ENCODE measurements at regions not wholly inside any gene's neighbourhood (a gene's known extent, or its start where the extent isn't known, plus 50 kb on each side); places are given as distances from the start of the nearest gene placed in this dataset.

DNA sequence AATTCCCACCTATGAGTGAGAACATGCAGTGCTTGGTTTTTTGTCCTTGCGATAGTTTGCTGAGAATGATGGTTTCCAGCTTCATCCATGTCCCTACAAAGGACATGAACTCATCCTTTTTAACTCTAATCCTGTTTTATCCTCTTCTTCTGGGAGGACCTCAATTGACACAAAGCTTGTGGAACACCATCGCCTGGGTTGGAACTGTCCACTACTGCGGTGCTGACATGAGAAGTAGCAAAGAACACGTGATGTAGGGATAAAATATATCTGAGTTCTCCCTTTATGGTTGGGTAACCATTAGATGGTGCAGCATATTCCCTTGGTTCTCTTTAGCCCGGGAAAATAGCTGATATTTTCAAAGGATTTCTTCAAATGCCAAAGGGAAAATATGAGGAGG, 105.3 kb upstream of the TOPAZ1 start:
- Histone ChIP-seq H3K9me3 (ENCODE audit: control insufficient read depth, insufficient read depth, low read depth, low read length) (no peaks in the 10 kb centered on the region), H2AFZ (ENCODE audit: low read length) (no peak overlapping the region), H3K9ac (ENCODE audit: insufficient read depth, low read length) (no peak overlapping the region), H3K27me3 (ENCODE audit: control insufficient read depth, insufficient read depth, low read length) (no peaks in the 10 kb centered on the region), H3K4me1 (ENCODE audit: control insufficient read depth, extremely low read depth, insufficient read depth, low read length) (no peaks in the 10 kb centered on the region), H3K36me3 (ENCODE audit: control insufficient read depth, insufficient read depth, low read length) (no peaks in the 10 kb centered on the region), H4K20me1 (ENCODE audit: control insufficient read depth, extremely low read depth, insufficient read depth, low read length) (no peaks in the 10 kb centered on the region), H3K4me3 (replicated peaks in 1 of 4; ENCODE audit: control extremely low read depth in 1 of 4, insufficient read depth in 1 of 4, low read depth in 3 of 4, low read length in 4 of 4) (no peak overlapping the region), H3K4me2 (ENCODE audit: extremely low read depth, insufficient read depth, low read length) (no peak overlapping the region), H3K27ac (ENCODE audit: insufficient read depth, low read length) (no peak overlapping the region), H3K79me2 (ENCODE audit: control insufficient read depth, insufficient read depth, low read length) (no peaks in the 10 kb centered on the region)
- TF ChIP-seq, protein P1, sequence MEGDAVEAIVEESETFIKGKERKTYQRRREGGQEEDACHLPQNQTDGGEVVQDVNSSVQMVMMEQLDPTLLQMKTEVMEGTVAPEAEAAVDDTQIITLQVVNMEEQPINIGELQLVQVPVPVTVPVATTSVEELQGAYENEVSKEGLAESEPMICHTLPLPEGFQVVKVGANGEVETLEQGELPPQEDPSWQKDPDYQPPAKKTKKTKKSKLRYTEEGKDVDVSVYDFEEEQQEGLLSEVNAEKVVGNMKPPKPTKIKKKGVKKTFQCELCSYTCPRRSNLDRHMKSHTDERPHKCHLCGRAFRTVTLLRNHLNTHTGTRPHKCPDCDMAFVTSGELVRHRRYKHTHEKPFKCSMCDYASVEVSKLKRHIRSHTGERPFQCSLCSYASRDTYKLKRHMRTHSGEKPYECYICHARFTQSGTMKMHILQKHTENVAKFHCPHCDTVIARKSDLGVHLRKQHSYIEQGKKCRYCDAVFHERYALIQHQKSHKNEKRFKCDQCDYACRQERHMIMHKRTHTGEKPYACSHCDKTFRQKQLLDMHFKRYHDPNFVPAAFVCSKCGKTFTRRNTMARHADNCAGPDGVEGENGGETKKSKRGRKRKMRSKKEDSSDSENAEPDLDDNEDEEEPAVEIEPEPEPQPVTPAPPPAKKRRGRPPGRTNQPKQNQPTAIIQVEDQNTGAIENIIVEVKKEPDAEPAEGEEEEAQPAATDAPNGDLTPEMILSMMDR (conservative IDR thresholded peaks at IDR 0.05 in 1 of 2, IDR thresholded peaks at IDR 0.05 in 1 of 2; ENCODE audit: low read depth in 1 of 2, low read length in 2 of 2), result no peak
- no peak for TF ChIP-seq EZH2 (IDR thresholded peaks at IDR 0.05; ENCODE audit: low read length, missing control alignments)
- peak; percentile 11 to 31 for DNase-seq (ENCODE audit: low read depth in 2 of 2)

DNA sequence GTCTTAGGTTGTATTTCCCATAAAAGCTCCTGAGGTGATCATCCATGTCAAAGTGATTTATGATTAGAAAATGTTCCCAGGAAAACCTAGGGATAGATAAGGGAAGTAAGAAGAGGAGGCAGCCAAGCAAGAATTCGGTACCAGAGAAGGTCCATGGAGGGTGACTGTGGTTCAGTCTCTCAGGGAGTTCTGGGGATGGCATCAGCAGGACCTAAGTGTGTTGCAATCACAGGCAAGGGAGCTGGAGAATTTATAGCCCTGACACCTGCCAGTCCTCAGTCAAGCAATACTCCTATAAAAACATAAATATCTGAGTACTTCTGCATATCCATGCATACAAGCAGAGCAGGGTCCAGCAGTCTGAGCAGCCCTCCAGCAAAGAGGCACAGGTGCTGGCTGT, 95.6 kb upstream of the TOPAZ1 start:
- H3K27ac ChIP-seq (ENCODE audit: insufficient read depth, low read length), result no peak overlapping the region
- no peak for TF ChIP-seq EZH2 (IDR thresholded peaks at IDR 0.05; ENCODE audit: low read length, missing control alignments)
- TF ChIP-seq, protein P1 (conservative IDR thresholded peaks at IDR 0.05 in 1 of 2, IDR thresholded peaks at IDR 0.05 in 1 of 2; ENCODE audit: low read depth in 1 of 2, low read length in 2 of 2), result no peak
- no peak overlapping the region for H3K4me3 ChIP-seq (replicated peaks in 1 of 4; ENCODE audit: control extremely low read depth in 1 of 4, insufficient read depth in 1 of 4, low read depth in 3 of 4, low read length in 4 of 4)
- H3K79me2 ChIP-seq (ENCODE audit: control insufficient read depth, insufficient read depth, low read length), result no peaks in the 10 kb centered on the region
- no peak overlapping the region for H2AFZ ChIP-seq (ENCODE audit: low read length)
- H3K36me3 ChIP-seq (ENCODE audit: control insufficient read depth, insufficient read depth, low read length), result no peaks in the 10 kb centered on the region
- H3K9me3 ChIP-seq (ENCODE audit: control insufficient read depth, insufficient read depth, low read depth, low read length), result no peaks in the 10 kb centered on the region
- no peaks in the 10 kb centered on the region for H3K4me1 ChIP-seq (ENCODE audit: control insufficient read depth, extremely low read depth, insufficient read depth, low read length)
- H3K9ac ChIP-seq (ENCODE audit: insufficient read depth, low read length), result no peak overlapping the region
- no peak overlapping the region for H3K4me2 ChIP-seq (ENCODE audit: extremely low read depth, insufficient read depth, low read length)
- no peak for DNase-seq (ENCODE audit: low read depth in 2 of 2)
- no peaks in the 10 kb centered on the region for H4K20me1 ChIP-seq (ENCODE audit: control insufficient read depth, extremely low read depth, insufficient read depth, low read length)
- no peaks in the 10 kb centered on the region for H3K27me3 ChIP-seq (ENCODE audit: control insufficient read depth, insufficient read depth, low read length)

GRCh38 chr3:44159696-44160300, 81.9 kb upstream of the TOPAZ1 start:
- no peak for DNase-seq (ENCODE audit: low read depth in 2 of 2)

More at GRCh38 chr3:44159696-44160300, 81.9 kb upstream of the TOPAZ1 start:
- Histone ChIP-seq H4K20me1 (ENCODE audit: control insufficient read depth, extremely low read depth, insufficient read depth, low read length) (no peaks in the 10 kb centered on the region), H3K4me3 (replicated peaks in 1 of 4; ENCODE audit: control extremely low read depth in 1 of 4, insufficient read depth in 1 of 4, low read depth in 3 of 4, low read length in 4 of 4) (no peak overlapping the region), H3K27ac (ENCODE audit: insufficient read depth, low read length) (no peak overlapping the region), H3K79me2 (ENCODE audit: control insufficient read depth, insufficient read depth, low read length) (no peaks in the 10 kb centered on the region), H3K36me3 (ENCODE audit: control insufficient read depth, insufficient read depth, low read length) (no peaks in the 10 kb centered on the region), H3K4me1 (ENCODE audit: control insufficient read depth, extremely low read depth, insufficient read depth, low read length) (no peaks in the 10 kb centered on the region), H3K9me3 (ENCODE audit: control insufficient read depth, insufficient read depth, low read depth, low read length) (no peaks in the 10 kb centered on the region), H3K4me2 (ENCODE audit: extremely low read depth, insufficient read depth, low read length) (no peak overlapping the region), H3K27me3 (ENCODE audit: control insufficient read depth, insufficient read depth, low read length) (peaks cover 6% of the 10 kb centered on the region), H2AFZ (ENCODE audit: low read length) (no peak overlapping the region), H3K9ac (ENCODE audit: insufficient read depth, low read length) (no peak overlapping the region)
- TF ChIP-seq, protein P1 (conservative IDR thresholded peaks at IDR 0.05 in 1 of 2, IDR thresholded peaks at IDR 0.05 in 1 of 2; ENCODE audit: low read depth in 1 of 2, low read length in 2 of 2), result no peak
- TF ChIP-seq EZH2 (IDR thresholded peaks at IDR 0.05; ENCODE audit: low read length, missing control alignments), result no peak

All from fibroblast of lung (primary cell).